A549 (cell line): ENCODE measurements at regions not wholly inside any gene's neighbourhood (a gene's known extent, or its start where the extent isn't known, plus 50 kb on each side); places are given as distances from the start of the nearest gene placed in this dataset.

Experiments used
- ATAC-seq, 2 experiments: fragments of 200-7000 bp in 1 of 2; fragments of >200 bp in 1 of 2; cut with Nextera tagmentation in 1 of 2; cut with Tn5 transposase in 1 of 2; 3 replicates each; pipeline versions ENCODE4 v1.8.0 to v1.9.1; 2018 to 2020; ENCODE audit warnings: mild to moderate bottlenecking in 1 of 2, moderate library complexity in 1 of 2
- CTCF ChIA-PET: fragments of 300-600 bp; sonication (Branson Sonifier 250); formaldehyde crosslinking; extraction: SDS; loops from one replicate; lab custom pipeline; 2021; ENCODE audit warnings: antibody characterized with exemption, inconsistent platforms; lab: Yijun Ruan, JAX
- POLR2A ChIA-PET: fragments of 350-600 bp; formaldehyde crosslinking; extraction: SDS; loops from one replicate; lab custom pipeline; 2021; ENCODE audit warnings: antibody characterized with exemption, inconsistent platforms; lab: Yijun Ruan, JAX
- DNase-seq, 2 experiments: peaks; one replicate each; pipeline versions ENCODE4 v3.0.0 to v3.0.0-alpha.2; 2011 to 2016; ENCODE audit warnings: low read depth in 1 of 2, low spot score in 1 of 2
- FAIRE-seq: peaks from 2 replicates; lab custom pipeline; 2011; peaks lifted over from hg19 to GRCh38; lab: Jason Lieb, UNC
- H3K27ac ChIP-seq, 2 experiments: fragments of >200 bp; sonication (Bioruptor Twin); formaldehyde crosslinking; 3 replicates each; pipeline ENCODE4 v1.5.1; 2016 to 2017
- H3K4me1 ChIP-seq: fragments of >200 bp; sonication (Bioruptor Twin); formaldehyde crosslinking; 3 replicates; pipeline ENCODE4 v1.6.1; 2016
- H3K4me2 ChIP-seq: fragments of >200 bp; sonication (Bioruptor Twin); formaldehyde crosslinking; 3 replicates; pipeline ENCODE4 v1.6.1; 2016
- H3K4me3 ChIP-seq: fragments of >200 bp; sonication (Bioruptor Twin); formaldehyde crosslinking; 3 replicates; pipeline ENCODE4 v1.5.1; 2016
- H3K9me3 ChIP-seq: fragments of >200 bp; sonication (Bioruptor Twin); formaldehyde crosslinking; 3 replicates; pipeline ENCODE4 v1.6.1; 2016
- ATOH8 ChIP-seq: fragments of 250-450 bp; sonication (Bioruptor Pico); IDR thresholded peaks from 2 replicates; pipeline ENCODE4 v1.5.0; 2020; ENCODE audit warnings: low read depth, mild to moderate bottlenecking, moderate library complexity
- BCL3 ChIP-seq: fragments of >200 bp; sonication (Bioruptor Twin); formaldehyde crosslinking; IDR thresholded peaks from 3 replicates; pipeline ENCODE4 v1.6.1; 2016
- CBX2 ChIP-seq: fragments of 200-600 bp; sonication (generic); IDR thresholded peaks from 2 replicates; pipeline ENCODE4 v1.6.1; 2016; ENCODE audit warnings: low read depth, mild to moderate bottlenecking, borderline replicate concordance
- CEBPB ChIP-seq, 2 experiments: fragments of >200 bp in 1 of 2; sonication (Bioruptor Twin) in 1 of 2; formaldehyde crosslinking in 1 of 2; IDR thresholded peaks; 2 replicates each; pipeline ENCODE4 v1.6.1; 2012 to 2016
- CTCF ChIP-seq: fragments of >200 bp; sonication (Bioruptor Twin); formaldehyde crosslinking; IDR thresholded peaks from 3 replicates; pipeline ENCODE4 v1.5.1; 2016
- EHMT2 ChIP-seq: fragments of 200-600 bp; sonication (generic); IDR thresholded peaks from 2 replicates; pipeline ENCODE4 v1.6.1; 2016; ENCODE audit warnings: antibody characterized with exemption, low read depth, mild to moderate bottlenecking, moderate library complexity
- GATA3 ChIP-seq: IDR thresholded peaks from 2 replicates; pipeline ENCODE4 v1.6.1; 2012; ENCODE audit warnings: borderline replicate concordance
- HEYL ChIP-seq: fragments of 250-450 bp; sonication (Bioruptor Pico); IDR thresholded peaks from 2 replicates; pipeline ENCODE4 v1.8.0; 2021; ENCODE audit warnings: mild to moderate bottlenecking, moderate library complexity
- HOXA7 ChIP-seq: fragments of 250-450 bp; sonication (Bioruptor Pico); IDR thresholded peaks from 2 replicates; pipeline ENCODE4 v1.5.0; 2020; ENCODE audit warnings: mild to moderate bottlenecking, moderate library complexity
- KDM1A ChIP-seq: fragments of 200-600 bp; sonication (generic); IDR thresholded peaks from 2 replicates; pipeline ENCODE4 v1.6.1; 2016; ENCODE audit warnings: low read depth, mild to moderate bottlenecking
- NPAS2 ChIP-seq: fragments of 250-450 bp; sonication (Bioruptor Pico); IDR thresholded peaks from 2 replicates; pipeline ENCODE4 v1.8.0; 2022; ENCODE audit warnings: mild to moderate bottlenecking, moderate library complexity, borderline replicate concordance
- PBX3 ChIP-seq: IDR thresholded peaks from 2 replicates; pipeline ENCODE4 v1.6.1; 2012
- RAD21 ChIP-seq, 2 experiments: fragments of >200 bp in 1 of 2; sonication (Bioruptor Twin) in 1 of 2; formaldehyde crosslinking in 1 of 2; IDR thresholded peaks in 1 of 2; conservative IDR thresholded peaks in 1 of 2; 2 replicates in 1 of 2; 3 replicates in 1 of 2; pipeline ENCODE4 v1.6.1; 2012 to 2018; ENCODE audit warnings: inconsistent platforms in 1 of 2
- REST ChIP-seq: fragments of 200-600 bp; sonication (generic); IDR thresholded peaks from 2 replicates; pipeline ENCODE4 v1.6.1; 2016; ENCODE audit warnings: antibody characterized with exemption, mild to moderate bottlenecking, moderate library complexity
- SMC3 ChIP-seq: fragments of >200 bp; sonication (Bioruptor Twin); formaldehyde crosslinking; IDR thresholded peaks from 3 replicates; pipeline ENCODE4 v1.6.1; 2018; ENCODE audit warnings: inconsistent platforms
- TFCP2L1 ChIP-seq: fragments of 250-450 bp; sonication (Bioruptor Pico); IDR thresholded peaks from 2 replicates; pipeline ENCODE4 v1.5.0; 2021; ENCODE audit warnings: mild to moderate bottlenecking
- TP53 ChIP-seq: fragments of 250-450 bp; sonication (Bioruptor Pico); IDR thresholded peaks from 2 replicates; pipeline ENCODE4 v1.5.0; 2021; ENCODE audit warnings: mild to moderate bottlenecking, moderate library complexity
- ZFP36 ChIP-seq: fragments of 450-650 bp; IDR thresholded peaks from 2 replicates; pipeline ENCODE4 v1.6.1; 2014; ENCODE audit warnings: borderline replicate concordance; ENCODE audit not compliant: partially characterized antibody
- ZNF302 ChIP-seq: fragments of 250-450 bp; sonication (Bioruptor Pico); IDR thresholded peaks from 2 replicates; pipeline ENCODE4 v1.9.0; 2021; ENCODE audit warnings: inconsistent platforms, mild to moderate bottlenecking, moderate library complexity
- WGBS: methylation state at CpG from one replicate; pipeline ENCODE4 v1.1.6; 2017; ENCODE audit errors: missing lambda C conversion rate; 5-methylcytosine and 5-hydroxymethylcytosine counted together

GRCh38 chr7:12490107-12490688 is 80.3 kb upstream of the SCIN start:
- DNase-seq (peak; percentile 33 to 49), ATAC-seq (peak; percentile 76 to 80; a peak in 5 of 6 replicates), FAIRE-seq (peak; percentile 97)
- ChIA-PET POLR2A (interaction anchor here (0.6 to 0.8 kb wide), 2 partner anchors 104 to 279 kb away, joined by 3 read pairs; partner anchors contain the start of gene TMEM106B), CTCF (interaction anchor here (0.6 to 2.9 kb wide), 35 partner anchors 11 to 1122 kb away, joined by 3 to 62 read pairs (median 4); partner anchors contain the start of gene THSD7A)
- H3K4me3 ChIP-seq, result no peak overlapping the region
- WGBS, result 0% methylated on average over 2 of the region's 2 CpGs
- H3K9me3 ChIP-seq, result no peaks in the 10 kb centered on the region
- no peak overlapping the region for H3K27ac ChIP-seq
- TF ChIP-seq TFCP2L1 (CRISPR knock-in tag) (no peak), RAD21 (conservative IDR thresholded peaks at IDR 0.05 in 1 of 2, IDR thresholded peaks at IDR 0.05 in 1 of 2) (peak; percentile 70 to 80), ZNF302 (CRISPR knock-in tag) (no peak), ATOH8 (CRISPR knock-in tag) (no peak), TP53 (CRISPR knock-in tag) (no peak), SMC3 (peak; percentile 89), PBX3 (no peak), EHMT2 (no peak), HOXA7 (CRISPR knock-in tag) (no peak), HEYL (CRISPR knock-in tag) (no peak), REST (no peak), ZFP36 (no peak), CTCF (peak; percentile 83), KDM1A (no peak), CBX2 (no peak), BCL3 (no peak), GATA3 (no peak), NPAS2 (CRISPR knock-in tag) (no peak), CEBPB (IDR thresholded peaks at IDR 0.05) (0 out of 4 replicates have a peak, but pooled peaks of 1 of the 2 experiments have one; percentile 5)
- no peaks in the 10 kb centered on the region for H3K4me1 ChIP-seq
- no peak overlapping the region for H3K4me2 ChIP-seq
